Left ventricle myocardium inferior (tissue), 1 donor: ENCODE measurements at regions not wholly inside any gene's neighbourhood (a gene's known extent, or its start where the extent isn't known, plus 50 kb on each side); places are given as distances from the start of the nearest gene placed in this dataset.
"Not testable (repeated sequence)": the region's sequence is repeated elsewhere in the genome, so short reads cannot be mapped to it uniquely, and the experiment has no call there.

Experiments used
- DNase-seq: peaks from one replicate; pipeline ENCODE4 v3.0.0-alpha.2; 2020
- H3K27ac ChIP-seq: fragments of 200-600 bp; replicated peaks from 2 replicates; pipeline ENCODE4 v1.8.0; 2021
- H3K27me3 ChIP-seq: fragments of 200-600 bp; 2 replicates; pipeline ENCODE4 v1.8.0; 2021; ENCODE audit warnings: low read depth
- H3K36me3 ChIP-seq: fragments of 200-600 bp; 2 replicates; pipeline ENCODE4 v1.8.0; 2021
- H3K4me1 ChIP-seq: fragments of 200-600 bp; 2 replicates; pipeline ENCODE4 v1.8.0; 2021
- H3K4me3 ChIP-seq: fragments of 200-600 bp; 2 replicates; pipeline ENCODE4 v1.8.0; 2021; ENCODE audit warnings: mild to moderate bottlenecking, moderate library complexity
- H3K9me3 ChIP-seq: fragments of 200-600 bp; replicated peaks from 2 replicates; pipeline ENCODE4 v1.8.0; 2021
- intact Hi-C: fragments of 100-400 bp; cut with micrococcal nuclease; formaldehyde crosslinking; loops from one replicate; pipeline ENCODE4 v1.11.0; 2022
- TF ChIP-seq, protein P1 (sequence below): fragments of 200-600 bp; IDR thresholded peaks from 2 replicates; pipeline ENCODE4 v1.8.0; 2021; ENCODE audit warnings: antibody characterized with exemption, mild to moderate bottlenecking, borderline replicate concordance
- donor health status: DM: no; HTN: yes; CAD: no; lungs with severe emphysema.

- peak; percentile 85 for DNase-seq
- intact Hi-C loops, result loop anchor here (5.0 kb wide), 1 partner anchor 145 kb away; no protein-coding TSS in a partner anchor
- Histone ChIP-seq H3K4me3 (no peak overlapping the region), H3K27me3 (peaks cover 4% of the 10 kb centered on the region), H3K36me3 (no peaks in the 10 kb centered on the region), H3K27ac (peak overlapping the region; percentile 79), H3K4me1 (peaks cover 19% of the 10 kb centered on the region), H3K9me3 (no peaks in the 10 kb centered on the region)
- TF ChIP-seq, protein P1, sequence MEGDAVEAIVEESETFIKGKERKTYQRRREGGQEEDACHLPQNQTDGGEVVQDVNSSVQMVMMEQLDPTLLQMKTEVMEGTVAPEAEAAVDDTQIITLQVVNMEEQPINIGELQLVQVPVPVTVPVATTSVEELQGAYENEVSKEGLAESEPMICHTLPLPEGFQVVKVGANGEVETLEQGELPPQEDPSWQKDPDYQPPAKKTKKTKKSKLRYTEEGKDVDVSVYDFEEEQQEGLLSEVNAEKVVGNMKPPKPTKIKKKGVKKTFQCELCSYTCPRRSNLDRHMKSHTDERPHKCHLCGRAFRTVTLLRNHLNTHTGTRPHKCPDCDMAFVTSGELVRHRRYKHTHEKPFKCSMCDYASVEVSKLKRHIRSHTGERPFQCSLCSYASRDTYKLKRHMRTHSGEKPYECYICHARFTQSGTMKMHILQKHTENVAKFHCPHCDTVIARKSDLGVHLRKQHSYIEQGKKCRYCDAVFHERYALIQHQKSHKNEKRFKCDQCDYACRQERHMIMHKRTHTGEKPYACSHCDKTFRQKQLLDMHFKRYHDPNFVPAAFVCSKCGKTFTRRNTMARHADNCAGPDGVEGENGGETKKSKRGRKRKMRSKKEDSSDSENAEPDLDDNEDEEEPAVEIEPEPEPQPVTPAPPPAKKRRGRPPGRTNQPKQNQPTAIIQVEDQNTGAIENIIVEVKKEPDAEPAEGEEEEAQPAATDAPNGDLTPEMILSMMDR, result peak; percentile 91
Observed at GRCh38 chr2:16756831-16757644, 91.4 kb upstream of the CYRIA start.

- Histone ChIP-seq H3K36me3 (no peaks in the 10 kb centered on the region), H3K27ac (peak overlapping the region; percentile 79), H3K9me3 (no peaks in the 10 kb centered on the region), H3K4me1 (peaks cover 19% of the 10 kb centered on the region), H3K27me3 (peaks cover 4% of the 10 kb centered on the region), H3K4me3 (no peak overlapping the region)
- intact Hi-C loops, result loop anchor here (5.0 kb wide), 1 partner anchor 143 kb away; no protein-coding TSS in a partner anchor
- peak; percentile 52 for DNase-seq
- TF ChIP-seq, protein P1, result no peak
Observed at GRCh38 chr2:16755442-16755841, 89.8 kb upstream of the CYRIA start.

DNA sequence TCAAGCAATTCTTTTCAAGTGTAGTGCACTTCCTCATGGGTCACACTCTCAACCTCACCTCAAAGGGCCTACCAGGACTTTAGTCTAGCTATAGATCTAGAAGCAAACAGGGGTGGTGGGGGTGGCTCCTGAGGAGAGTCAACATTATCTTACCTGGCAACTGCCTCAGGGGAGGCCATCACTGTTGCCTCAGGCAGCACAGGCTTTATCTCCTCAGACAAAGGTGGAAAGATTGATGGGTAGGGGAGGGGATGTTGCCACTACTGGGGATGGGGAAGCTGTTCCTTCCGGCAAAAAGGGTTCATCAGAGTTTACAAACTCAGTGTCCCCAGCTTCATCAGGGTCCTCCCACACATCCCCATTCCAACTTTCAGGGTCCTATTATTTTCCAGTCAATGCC, 87.4 kb upstream of the CYRIA start:
- DNase-seq, H3K4me3 ChIP-seq, H3K27me3 ChIP-seq, intact Hi-C loops, H3K9me3 ChIP-seq, H3K36me3 ChIP-seq, H3K27ac ChIP-seq: not testable (repeated sequence)
- H3K4me1 ChIP-seq, result peaks cover 19% of the 10 kb centered on the region

DNA sequence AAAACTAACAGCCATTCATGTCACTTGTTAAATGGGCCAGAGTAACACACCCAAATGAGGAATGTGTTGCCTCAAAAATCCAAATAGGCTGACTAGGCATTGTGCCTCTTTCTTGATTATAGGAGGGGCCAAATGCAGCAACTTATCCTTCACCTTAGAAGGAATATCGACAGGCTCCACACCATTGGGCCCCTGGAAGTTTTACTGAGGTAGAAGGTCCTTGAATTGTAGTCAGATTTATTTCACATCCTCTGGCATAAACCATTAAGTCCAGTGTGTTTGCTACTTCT, 85.2 kb upstream of the CYRIA start:
- H3K9me3 ChIP-seq, DNase-seq, H3K27ac ChIP-seq, H3K36me3 ChIP-seq, H3K4me1 ChIP-seq, H3K27me3 ChIP-seq, intact Hi-C loops, H3K4me3 ChIP-seq: not testable (repeated sequence)

DNA sequence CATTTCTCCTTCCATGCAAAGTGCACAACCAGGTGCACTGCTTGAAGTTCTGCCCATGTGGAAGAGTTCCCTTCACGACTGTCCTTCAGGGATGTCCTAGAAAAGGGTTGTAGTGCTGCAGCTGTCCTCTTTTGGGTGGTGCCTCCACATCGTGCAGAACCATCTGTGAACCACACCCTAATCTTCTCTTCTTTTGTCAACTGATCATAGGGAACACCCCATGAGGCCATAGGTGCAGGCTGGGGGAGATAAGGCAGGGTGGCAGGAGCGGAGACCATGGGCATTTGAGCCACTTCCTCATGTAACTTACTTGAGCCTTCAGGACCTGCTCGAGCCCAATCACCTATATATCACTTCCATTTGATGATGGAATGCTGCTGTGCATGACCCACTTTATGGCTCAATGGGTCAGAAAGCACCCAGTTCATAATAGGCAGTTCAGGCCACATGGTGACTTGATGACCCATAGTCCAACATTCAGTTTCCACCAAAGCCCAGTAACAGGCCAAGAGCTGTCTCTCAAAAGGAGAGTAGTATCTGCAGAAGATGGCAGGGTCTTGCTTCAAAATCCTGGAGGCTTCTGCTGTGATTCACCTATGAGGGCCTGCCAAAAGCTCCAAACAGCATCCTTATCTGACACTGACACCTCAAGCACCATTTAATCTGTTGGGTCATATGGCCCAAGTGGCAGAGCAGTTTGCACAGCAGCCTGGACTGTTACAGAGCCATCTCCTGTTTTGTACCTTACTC, 84.7 kb upstream of the CYRIA start:
- Histone ChIP-seq H3K27ac (no peak overlapping the region), H3K9me3 (no peaks in the 10 kb centered on the region), H3K4me1 (peaks cover 3% of the 10 kb centered on the region), H3K4me3 (no peak overlapping the region), H3K36me3 (no peaks in the 10 kb centered on the region), H3K27me3 (no peaks in the 10 kb centered on the region)
- intact Hi-C loops, result no loop called here
- no peak for DNase-seq
- TF ChIP-seq, protein P1, result no peak

DNA sequence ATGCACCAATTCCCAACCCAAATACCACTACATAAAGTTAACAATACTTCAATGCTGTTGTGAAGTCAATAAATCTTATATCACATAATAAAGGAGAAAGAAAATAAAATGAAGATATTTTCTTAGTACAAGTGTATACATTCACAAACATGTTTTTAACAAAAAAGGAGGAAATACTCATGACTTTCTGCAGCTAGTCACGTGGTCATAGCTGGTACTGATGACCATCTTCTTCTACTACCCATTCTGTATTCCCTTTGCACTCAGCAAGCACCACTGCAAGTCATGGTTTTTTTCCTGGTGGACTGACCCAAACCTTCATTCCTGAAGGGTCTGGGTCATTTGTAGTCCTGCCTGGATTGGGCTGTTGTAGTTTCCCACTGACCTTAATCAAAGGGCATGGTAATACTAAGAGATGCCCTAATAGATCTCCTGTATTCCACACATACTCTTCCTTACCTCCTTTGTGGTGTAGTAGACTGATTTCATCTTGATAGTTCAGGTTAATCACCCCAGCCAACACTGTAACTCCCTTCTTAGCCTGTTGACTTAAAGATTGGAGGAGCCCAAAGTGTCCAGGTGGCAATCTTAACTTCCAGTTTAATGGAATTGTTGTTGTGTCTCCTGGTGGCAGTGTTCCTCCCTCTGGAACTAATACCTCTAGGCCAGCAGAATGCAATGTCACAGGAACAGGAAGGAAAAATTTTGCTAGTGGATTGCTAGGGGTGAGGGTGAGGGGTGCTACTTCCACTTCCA, 83.1 kb upstream of the CYRIA start:
- H3K4me3 ChIP-seq, H3K36me3 ChIP-seq, intact Hi-C loops, H3K4me1 ChIP-seq, H3K27ac ChIP-seq, H3K27me3 ChIP-seq, H3K9me3 ChIP-seq, DNase-seq: not testable (repeated sequence)
